ENCODE measurements at regions not wholly inside any gene's neighbourhood (a gene's known extent, or its start where the extent isn't known, plus 50 kb on each side); places are given as distances from the start of the nearest gene placed in this dataset.

GRCh38 chr4:54359919-54360650, 131.0 kb downstream of the PDGFRA start:
- no peak overlapping the region for H3K4me3 ChIP-seq (ENCODE audit: low read depth, low read length)

GRCh38 chr4:54363037-54363436, 133.9 kb downstream of the PDGFRA start:
- H3K4me3 ChIP-seq (ENCODE audit: low read depth, low read length), result no peak overlapping the region

- H3K4me3 ChIP-seq (ENCODE audit: low read depth, low read length), result no peak overlapping the region
These were observed 136.6 kb downstream of the PDGFRA start for GRCh38 chr4:54365691-54366090.

DNA sequence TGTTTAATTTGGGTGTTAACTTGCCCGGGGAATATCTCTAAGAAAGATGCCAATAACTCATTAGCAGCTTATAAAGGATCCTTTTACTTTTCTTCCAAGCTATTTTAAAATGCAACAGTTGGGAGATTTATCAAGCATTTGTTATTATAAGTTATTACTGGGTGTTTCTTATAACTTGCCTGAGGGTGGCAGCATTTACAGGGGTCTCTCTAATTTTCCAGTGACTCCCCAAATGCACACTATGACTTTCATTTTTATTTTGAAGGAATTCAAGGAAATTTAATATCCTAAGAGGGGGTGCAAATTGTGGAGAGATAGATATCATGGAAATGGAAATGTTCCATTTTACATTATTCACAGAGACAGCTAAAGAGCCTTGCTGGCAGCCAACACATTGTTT, 138.0 kb downstream of the PDGFRA start:
- no peak overlapping the region for H3K4me3 ChIP-seq (ENCODE audit: low read depth, low read length)

- H3K4me3 ChIP-seq (ENCODE audit: low read depth, low read length), result no peak overlapping the region
These were observed 139.5 kb downstream of the PDGFRA start for GRCh38 chr4:54368281-54369265.

- no peak overlapping the region for H3K4me3 ChIP-seq (ENCODE audit: low read depth, low read length)
These were observed 142.1 kb downstream of the PDGFRA start for GRCh38 chr4:54371173-54371572.

DNA sequence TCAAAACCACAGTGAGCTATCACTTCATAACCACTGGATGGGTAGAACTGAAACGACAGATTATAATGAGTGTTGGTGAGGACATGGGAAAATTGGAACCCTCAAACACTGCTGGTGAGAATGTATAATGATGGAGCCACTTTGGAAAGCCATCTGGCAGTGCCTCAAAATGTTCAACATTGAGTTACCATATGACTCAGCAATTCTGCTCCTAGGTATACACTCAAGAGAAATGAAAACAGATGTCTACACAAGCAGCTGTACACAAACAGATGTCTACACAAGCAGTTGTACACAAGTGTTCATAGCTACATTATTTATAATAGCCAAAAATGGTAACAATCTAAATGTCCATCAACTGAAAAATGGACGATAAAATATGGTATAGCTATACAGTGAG, 143.9 kb downstream of the PDGFRA start:
- H3K4me3 ChIP-seq (ENCODE audit: low read depth, low read length), result no peak overlapping the region

DNA sequence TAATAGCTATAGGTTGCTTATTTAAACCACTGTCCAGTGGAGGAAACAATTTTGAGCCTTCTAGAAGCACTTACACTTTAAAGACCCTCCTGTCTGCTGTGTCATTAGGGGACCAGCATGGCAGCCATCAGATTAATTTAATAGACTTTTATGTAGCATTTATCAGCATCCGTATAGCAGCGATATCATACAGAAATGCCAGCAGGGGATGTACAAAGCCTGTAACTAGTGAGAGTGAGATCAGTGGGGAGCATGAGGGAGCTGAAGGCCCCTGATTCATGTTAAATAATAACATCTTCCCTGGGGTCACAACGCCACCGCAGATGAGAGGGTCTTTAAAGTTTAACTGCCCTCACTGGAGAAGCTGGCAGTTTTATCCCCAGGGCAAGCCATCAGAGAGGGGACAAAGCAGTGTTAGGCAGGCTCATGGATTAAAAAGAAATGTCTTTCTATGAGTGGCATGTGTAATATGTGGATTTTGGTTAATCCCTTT, 144.7 kb downstream of the PDGFRA start:
- no peak overlapping the region for H3K4me3 ChIP-seq (ENCODE audit: low read depth, low read length)

GRCh38 chr4:54378461-54378860, 149.4 kb downstream of the PDGFRA start:
- no peak overlapping the region for H3K4me3 ChIP-seq (ENCODE audit: low read depth, low read length)

DNA sequence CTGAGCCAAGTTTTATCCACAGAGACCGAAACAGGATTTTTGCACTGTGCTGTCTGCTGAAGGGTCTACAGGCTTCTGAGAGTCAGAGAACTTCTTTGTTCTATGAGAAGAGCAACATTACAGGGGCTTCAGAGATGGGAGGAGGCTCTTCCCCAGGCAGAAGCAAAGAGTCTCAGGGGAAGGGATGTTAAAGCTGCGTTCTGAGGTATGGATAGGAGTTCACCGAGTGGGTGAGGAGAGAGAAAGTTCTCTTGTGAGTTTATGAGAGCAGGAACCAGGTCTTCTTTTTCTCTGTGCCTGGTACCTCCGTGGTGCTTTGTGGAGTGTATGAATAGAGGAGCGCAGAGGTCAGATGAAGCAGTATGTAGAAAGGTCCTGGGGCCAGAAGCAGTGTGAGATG, 155.1 kb downstream of the PDGFRA start:
- no peak overlapping the region for H3K4me3 ChIP-seq (ENCODE audit: low read depth, low read length)

DNA sequence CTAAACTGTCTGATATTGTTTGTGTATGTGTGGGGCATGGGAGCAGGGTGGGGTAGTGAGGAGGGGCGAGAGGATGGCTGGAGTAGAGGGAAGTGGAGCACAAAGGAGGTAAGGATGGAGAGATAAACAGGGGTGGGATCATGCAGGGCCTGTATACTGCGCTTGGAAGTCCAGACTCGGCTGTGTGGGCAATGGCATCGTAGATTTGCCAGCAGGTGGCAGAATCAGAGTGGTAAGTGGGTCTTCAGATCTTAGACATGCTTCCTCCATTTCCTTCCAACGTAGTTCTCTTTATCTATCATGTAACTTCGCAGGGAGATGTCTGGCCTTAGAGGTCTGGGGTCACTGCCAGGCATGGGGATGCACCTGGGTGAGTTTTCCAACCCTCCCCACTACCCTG, 155.5 kb downstream of the PDGFRA start:
- no peak overlapping the region for H3K4me3 ChIP-seq (ENCODE audit: low read depth, low read length)

DNA sequence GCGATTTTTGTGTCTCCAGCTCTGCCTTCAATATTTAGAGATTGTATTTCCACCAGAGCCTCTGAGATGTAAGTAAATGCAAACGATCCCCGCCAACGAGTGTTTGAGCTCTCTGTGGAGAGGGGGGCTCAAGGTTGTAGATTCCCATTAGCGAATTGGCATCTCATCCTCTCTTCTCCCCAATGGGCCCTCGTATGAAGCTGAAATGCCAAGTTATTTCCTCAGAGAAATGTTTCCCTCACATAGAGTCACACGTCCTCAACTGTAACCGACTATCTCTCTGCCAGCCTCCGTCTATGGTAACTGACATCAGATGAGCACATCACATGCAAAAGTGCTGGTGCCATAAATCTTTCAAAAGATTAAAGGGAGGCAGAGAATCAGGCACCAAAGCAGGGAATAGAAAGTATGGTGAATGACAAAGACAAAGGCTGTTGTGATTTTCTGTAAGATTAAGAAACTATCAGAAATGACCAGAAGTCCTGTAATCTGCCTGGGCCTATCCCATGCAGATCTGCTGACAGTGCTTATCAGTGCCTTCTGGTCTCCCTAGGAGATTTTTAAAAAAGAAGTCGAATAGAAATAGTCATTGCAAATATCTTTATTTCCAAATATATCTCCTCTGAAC, 157.1 kb downstream of the PDGFRA start:
- no peak overlapping the region for H3K4me3 ChIP-seq (ENCODE audit: low read depth, low read length)

GRCh38 chr4:54386693-54387092, 157.6 kb downstream of the PDGFRA start:
- H3K4me3 ChIP-seq (ENCODE audit: low read depth, low read length), result no peak overlapping the region

- no peak overlapping the region for H3K4me3 ChIP-seq (ENCODE audit: low read depth, low read length)
These were observed 161.6 kb downstream of the PDGFRA start for GRCh38 chr4:54390670-54391069.

DNA sequence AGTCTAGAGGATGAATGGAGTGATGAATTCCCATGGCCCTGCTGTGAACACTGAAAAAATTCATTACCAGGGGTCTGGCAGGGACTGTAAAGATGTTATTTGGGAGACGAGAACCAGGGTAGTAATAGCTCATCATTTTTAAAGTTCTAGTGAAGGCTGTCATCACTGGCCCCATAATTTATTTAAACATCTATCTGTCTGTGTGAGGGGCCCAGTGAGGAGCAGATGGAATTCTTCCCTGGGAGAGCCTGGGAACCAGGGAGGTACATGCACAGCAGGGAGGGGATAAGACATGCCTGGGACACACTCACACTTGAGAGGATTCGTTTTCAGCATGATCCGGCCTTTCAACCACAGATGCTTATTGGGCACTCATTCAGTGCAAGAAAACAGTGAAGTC, 162.0 kb downstream of the PDGFRA start:
- H3K4me3 ChIP-seq (ENCODE audit: low read depth, low read length), result no peak overlapping the region

DNA sequence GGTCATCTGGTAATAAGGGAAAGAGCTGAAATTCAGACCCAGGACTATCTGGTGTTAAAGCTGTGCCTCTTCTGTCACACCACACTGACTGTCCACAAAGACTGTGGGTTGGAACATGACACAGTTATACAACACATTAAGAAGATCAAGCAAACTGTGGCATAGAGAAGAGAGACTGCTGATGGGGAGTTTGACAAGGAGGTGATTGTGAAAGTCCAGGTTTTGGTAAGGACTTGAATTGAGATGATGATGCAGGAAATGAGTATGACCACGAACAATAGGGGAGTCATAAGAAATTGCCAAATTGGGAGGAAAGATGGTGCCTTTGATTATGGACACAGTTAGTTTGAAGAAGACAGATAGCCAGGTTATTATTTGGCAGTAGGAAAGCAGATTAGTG, 163.4 kb downstream of the PDGFRA start:
- no peak overlapping the region for H3K4me3 ChIP-seq (ENCODE audit: low read depth, low read length)

- H3K4me3 ChIP-seq (ENCODE audit: low read depth, low read length), result no peak overlapping the region
These were observed 164.2 kb downstream of the PDGFRA start for GRCh38 chr4:54393243-54393642.

DNA sequence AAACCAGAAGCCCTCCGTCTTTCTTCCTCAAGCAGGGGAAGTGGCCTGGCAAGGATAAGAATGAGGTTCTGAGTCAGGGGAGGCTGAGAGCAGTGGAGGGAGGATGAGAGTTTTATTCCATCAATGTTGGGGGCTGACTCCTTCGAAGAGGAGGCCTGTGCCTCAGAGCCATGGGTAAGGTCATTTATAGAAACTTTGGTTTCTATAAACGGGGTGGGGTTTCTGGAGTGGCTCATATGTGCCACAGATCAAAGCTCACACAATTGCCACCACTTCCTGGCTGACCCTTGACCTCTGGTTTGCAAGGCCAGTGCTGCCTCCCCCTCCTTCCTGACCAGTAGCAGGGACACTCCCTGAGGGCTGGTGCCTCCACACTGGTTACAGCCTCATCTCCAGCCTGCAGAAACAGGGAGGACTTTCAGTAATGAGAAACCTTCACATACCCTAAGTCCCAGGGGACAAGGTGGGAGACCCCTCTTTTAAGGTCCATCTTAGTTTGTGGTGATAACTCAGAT, 166.0 kb downstream of the PDGFRA start:
- H3K4me3 ChIP-seq (ENCODE audit: low read depth, low read length), result no peak overlapping the region

GRCh38 chr4:54400188-54400587, 171.1 kb downstream of the PDGFRA start:
- H3K4me3 ChIP-seq (ENCODE audit: low read depth, low read length), result no peak overlapping the region

GRCh38 chr4:54400802-54401201, 171.7 kb downstream of the PDGFRA start:
- no peak overlapping the region for H3K4me3 ChIP-seq (ENCODE audit: low read depth, low read length)

- no peak overlapping the region for H3K4me3 ChIP-seq (ENCODE audit: low read depth, low read length)
These were observed 173.9 kb downstream of the PDGFRA start for GRCh38 chr4:54402880-54403480.

Measured in iPS-11a (cell line).